GM06990 (cell line): ENCODE measurements at regions not wholly inside any gene's neighbourhood (a gene's known extent, or its start where the extent isn't known, plus 50 kb on each side); places are given as distances from the start of the nearest gene placed in this dataset.

Experiments used
- DNase-seq: peaks from one replicate; pipeline ENCODE4 v3.0.0-alpha.2; 2011; ENCODE audit not compliant: insufficient read length; ENCODE audit errors: extremely low read depth
- H3K27me3 ChIP-seq: replicated peaks from 2 replicates; pipeline ENCODE4 v1.6.0; 2011; ENCODE audit warnings: low read length; ENCODE audit not compliant: control insufficient read depth, insufficient read depth
- H3K36me3 ChIP-seq: 2 replicates; pipeline ENCODE4 v1.5.1; 2011; ENCODE audit warnings: low read length; ENCODE audit not compliant: control insufficient read depth, insufficient read depth
- H3K4me3 ChIP-seq: replicated peaks from 2 replicates; pipeline ENCODE4 v1.5.1; 2011; ENCODE audit warnings: low read depth, mild to moderate bottlenecking, control low read depth, low read length
- TF ChIP-seq, protein P1 (sequence below): IDR thresholded peaks from 2 replicates; pipeline ENCODE4 v1.5.1; 2011; ENCODE audit warnings: low read length, control low read depth, mild to moderate bottlenecking, inconsistent platforms; ENCODE audit not compliant: insufficient read depth, poor library complexity, severe bottlenecking

DNA sequence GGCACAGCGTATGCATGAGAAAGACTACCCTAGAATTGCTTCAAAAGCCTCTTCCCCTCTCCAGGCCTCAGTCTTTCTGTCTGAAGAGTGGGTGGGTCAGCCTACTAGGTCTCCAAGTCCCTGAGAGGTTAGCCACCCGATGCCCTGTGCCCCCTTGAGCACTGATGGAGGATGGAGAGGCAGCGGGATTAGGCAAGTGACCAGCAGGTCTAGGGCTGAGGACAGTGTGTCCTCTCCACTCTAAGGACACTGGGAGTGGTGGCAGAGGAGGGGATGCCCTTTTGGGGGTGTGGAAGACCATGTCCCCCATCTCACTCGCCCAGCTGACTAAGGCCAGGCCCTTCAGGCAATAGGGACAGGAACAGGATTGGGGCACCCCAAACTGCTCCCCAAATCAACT, 72.2 kb upstream of the WNT11 start:
- no peaks in the 10 kb centered on the region for H3K36me3 ChIP-seq
- TF ChIP-seq, protein P1, sequence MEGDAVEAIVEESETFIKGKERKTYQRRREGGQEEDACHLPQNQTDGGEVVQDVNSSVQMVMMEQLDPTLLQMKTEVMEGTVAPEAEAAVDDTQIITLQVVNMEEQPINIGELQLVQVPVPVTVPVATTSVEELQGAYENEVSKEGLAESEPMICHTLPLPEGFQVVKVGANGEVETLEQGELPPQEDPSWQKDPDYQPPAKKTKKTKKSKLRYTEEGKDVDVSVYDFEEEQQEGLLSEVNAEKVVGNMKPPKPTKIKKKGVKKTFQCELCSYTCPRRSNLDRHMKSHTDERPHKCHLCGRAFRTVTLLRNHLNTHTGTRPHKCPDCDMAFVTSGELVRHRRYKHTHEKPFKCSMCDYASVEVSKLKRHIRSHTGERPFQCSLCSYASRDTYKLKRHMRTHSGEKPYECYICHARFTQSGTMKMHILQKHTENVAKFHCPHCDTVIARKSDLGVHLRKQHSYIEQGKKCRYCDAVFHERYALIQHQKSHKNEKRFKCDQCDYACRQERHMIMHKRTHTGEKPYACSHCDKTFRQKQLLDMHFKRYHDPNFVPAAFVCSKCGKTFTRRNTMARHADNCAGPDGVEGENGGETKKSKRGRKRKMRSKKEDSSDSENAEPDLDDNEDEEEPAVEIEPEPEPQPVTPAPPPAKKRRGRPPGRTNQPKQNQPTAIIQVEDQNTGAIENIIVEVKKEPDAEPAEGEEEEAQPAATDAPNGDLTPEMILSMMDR, result no peak
- no peaks in the 10 kb centered on the region; the same call in 1 of the 2 replicates for H3K27me3 ChIP-seq
- H3K4me3 ChIP-seq, result no peak overlapping the region
- no peak for DNase-seq

DNA sequence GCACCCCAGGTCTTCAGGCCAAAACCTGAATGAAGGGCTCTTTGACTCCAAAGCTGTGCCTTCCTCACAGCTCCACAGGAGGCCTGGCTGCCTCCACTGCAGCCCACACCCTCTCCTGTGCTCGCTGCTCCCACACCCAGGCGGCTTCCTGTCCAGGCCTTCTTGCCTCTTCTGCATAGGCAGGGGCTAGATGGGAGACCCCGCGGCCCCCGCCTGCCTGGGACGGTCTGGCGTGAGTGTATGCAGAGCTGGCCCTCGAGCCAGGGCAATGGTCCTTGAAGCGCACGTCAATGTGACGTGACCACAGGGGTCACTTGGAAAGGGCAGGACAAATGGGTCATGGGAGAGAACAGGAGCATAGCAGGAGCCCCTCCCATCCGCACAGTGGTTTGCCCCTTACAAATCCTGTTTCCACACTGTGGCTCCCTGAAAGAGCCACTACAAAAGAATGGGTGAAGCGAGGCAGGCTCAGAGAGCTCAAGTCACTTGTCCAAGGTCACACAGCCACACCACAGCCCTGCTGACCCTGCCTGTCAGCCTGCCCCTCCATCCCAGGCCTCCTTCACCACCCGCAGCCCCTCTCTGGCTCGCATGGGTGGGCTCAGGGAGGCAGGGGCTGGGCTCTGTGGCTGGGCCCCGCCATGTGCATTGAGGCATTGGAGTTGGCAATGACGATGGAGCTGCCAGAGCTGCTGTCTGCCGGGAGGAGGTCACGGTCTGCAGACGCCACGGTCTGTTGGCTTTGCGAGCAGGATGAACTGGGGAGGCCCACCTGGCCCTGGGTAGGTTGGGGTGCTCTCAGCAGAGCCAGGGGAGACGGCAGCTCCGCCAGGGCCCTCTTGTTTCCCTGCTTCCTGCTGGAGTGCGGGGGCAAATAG, 71.2 kb upstream of the WNT11 start:
- Histone ChIP-seq H3K27me3 (no peaks in the 10 kb centered on the region; the same call in 1 of the 2 replicates), H3K4me3 (no peak overlapping the region), H3K36me3 (no peaks in the 10 kb centered on the region)
- TF ChIP-seq, protein P1, result no peak
- peak; percentile 47 for DNase-seq

DNA sequence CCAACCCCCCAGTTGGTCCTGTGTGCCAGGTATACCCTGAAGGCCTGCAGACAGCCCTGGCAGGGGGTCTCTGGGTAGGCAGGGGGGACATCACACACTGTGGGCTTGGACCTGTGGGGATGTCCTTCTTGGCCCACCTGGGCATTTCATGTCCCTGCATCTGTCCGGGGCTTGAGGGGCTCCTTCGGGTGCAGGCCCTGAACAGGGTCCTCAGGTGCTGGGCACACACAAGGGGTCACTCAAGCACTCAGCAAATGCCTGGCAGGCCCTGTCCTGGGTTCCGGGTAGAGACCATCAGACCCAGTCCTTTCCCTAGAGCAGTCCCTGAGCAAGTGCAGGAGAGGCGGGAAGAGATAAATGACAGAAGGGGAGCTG, 70.5 kb upstream of the WNT11 start:
- H3K36me3 ChIP-seq, result no peaks in the 10 kb centered on the region
- no peak overlapping the region for H3K4me3 ChIP-seq
- no peaks in the 10 kb centered on the region; the same call in 1 of the 2 replicates for H3K27me3 ChIP-seq
- no peak for DNase-seq
- TF ChIP-seq, protein P1, result no peak

GRCh38 chr11:76276046-76276780, 69.9 kb upstream of the WNT11 start:
- Histone ChIP-seq H3K36me3 (no peaks in the 10 kb centered on the region), H3K27me3 (no peaks in the 10 kb centered on the region; the same call in 1 of the 2 replicates), H3K4me3 (no peak overlapping the region)
- no peak for DNase-seq
- TF ChIP-seq, protein P1, result no peak

GRCh38 chr11:76275446-76275845, 69.1 kb upstream of the WNT11 start:
- no peak for DNase-seq
- TF ChIP-seq, protein P1, result no peak
- Histone ChIP-seq H3K36me3 (no peaks in the 10 kb centered on the region), H3K4me3 (no peak overlapping the region), H3K27me3 (no peaks in the 10 kb centered on the region; the same call in 1 of the 2 replicates)
